ENCODE measurements at regions not wholly inside any gene's neighbourhood (a gene's known extent, or its start where the extent isn't known, plus 50 kb on each side); places are given as distances from the start of the nearest gene placed in this dataset.

DNA sequence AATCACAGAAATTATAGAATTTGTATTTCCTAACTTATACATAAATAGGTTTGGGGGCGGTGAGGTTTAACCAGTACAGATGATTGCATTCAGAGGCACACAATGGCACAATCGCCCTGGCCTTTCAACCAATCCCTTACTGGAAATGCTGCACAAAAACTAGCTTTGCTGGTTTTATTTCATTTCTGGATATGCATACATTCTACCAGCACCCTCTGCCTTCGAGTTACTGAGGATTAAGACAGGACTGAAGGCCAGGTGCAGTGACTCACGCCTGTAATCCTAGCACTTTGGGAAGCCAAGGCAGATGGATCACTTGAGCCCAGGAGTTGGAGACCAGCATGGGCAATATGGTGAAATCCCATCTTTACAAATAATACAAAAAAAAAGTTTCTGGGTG lies 336.1 kb downstream of the ARRDC4 start:
- FAIRE-seq: no peak

More for the DNA sequence above, 336.1 kb downstream of the ARRDC4 start:
- no peak overlapping the region for H3K9ac ChIP-seq (replicated peaks; ENCODE audit: extremely low read depth, insufficient read depth, low read length)
- H3K4me2 ChIP-seq (ENCODE audit: insufficient read depth, low read length): no peak overlapping the region
- no peaks in the 10 kb centered on the region for H3K79me2 ChIP-seq (ENCODE audit: control insufficient read depth, insufficient read depth, low read length)
- no peaks in the 10 kb centered on the region for H3K9me3 ChIP-seq (replicated peaks; ENCODE audit: control insufficient read depth, insufficient read depth, low read length)
- intact Hi-C loops (cut with micrococcal nuclease) (loop anchor here (10.0 kb wide), 2 partner anchors 1052 to 1942 kb away; no protein-coding TSS in a partner anchor), dilution Hi-C loops (cut with MboI; ENCODE audit: extremely low pct_ligation_motif_present, low sequenced_read_pairs) (no loop called here)
- no TSS peak for BruUV-seq (replicated peaks)
- H3K9me1 ChIP-seq (replicated peaks; ENCODE audit: control insufficient read depth, extremely low read depth, insufficient read depth, low read length): no peaks in the 10 kb centered on the region
- TF ChIP-seq MAX (IDR thresholded peaks at IDR 0.05; ENCODE audit: insufficient read depth, insufficient read length) (no peak), POLR2AphosphoS5 (IDR thresholded peaks at IDR 0.05; ENCODE audit: insufficient read depth, low read depth, low read length) (no peak), FOS (IDR thresholded peaks at IDR 0.05; ENCODE audit: borderline replicate concordance, insufficient read depth, low read length) (no peak), GATA2 (IDR thresholded peaks at IDR 0.05; ENCODE audit: insufficient read depth, insufficient read length, low read depth, low read length) (no peak), POLR2A (IDR thresholded peaks at IDR 0.05; ENCODE audit: low read depth, low read length) (no peak), MYC (IDR thresholded peaks at IDR 0.05; ENCODE audit: low read depth, low read length) (no peak), JUN (IDR thresholded peaks at IDR 0.05; ENCODE audit: borderline replicate concordance, insufficient read depth, insufficient read length, low read depth) (no peak)
- TF ChIP-seq, protein P1, sequence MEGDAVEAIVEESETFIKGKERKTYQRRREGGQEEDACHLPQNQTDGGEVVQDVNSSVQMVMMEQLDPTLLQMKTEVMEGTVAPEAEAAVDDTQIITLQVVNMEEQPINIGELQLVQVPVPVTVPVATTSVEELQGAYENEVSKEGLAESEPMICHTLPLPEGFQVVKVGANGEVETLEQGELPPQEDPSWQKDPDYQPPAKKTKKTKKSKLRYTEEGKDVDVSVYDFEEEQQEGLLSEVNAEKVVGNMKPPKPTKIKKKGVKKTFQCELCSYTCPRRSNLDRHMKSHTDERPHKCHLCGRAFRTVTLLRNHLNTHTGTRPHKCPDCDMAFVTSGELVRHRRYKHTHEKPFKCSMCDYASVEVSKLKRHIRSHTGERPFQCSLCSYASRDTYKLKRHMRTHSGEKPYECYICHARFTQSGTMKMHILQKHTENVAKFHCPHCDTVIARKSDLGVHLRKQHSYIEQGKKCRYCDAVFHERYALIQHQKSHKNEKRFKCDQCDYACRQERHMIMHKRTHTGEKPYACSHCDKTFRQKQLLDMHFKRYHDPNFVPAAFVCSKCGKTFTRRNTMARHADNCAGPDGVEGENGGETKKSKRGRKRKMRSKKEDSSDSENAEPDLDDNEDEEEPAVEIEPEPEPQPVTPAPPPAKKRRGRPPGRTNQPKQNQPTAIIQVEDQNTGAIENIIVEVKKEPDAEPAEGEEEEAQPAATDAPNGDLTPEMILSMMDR (IDR thresholded peaks at IDR 0.05; ENCODE audit: extremely low read depth in 1 of 2, insufficient read depth in 1 of 2, low read depth in 1 of 2, low read length in 2 of 2): no peak
- H3K27ac ChIP-seq (ENCODE audit: insufficient read depth, low read depth, low read length): no peak overlapping the region
- ChIA-PET POLR2A (no interaction called here), CTCF (interaction anchor here (1.0 to 2.1 kb wide), 2 partner anchors 10 to 15 kb away, joined by 3 to 6 read pairs; no protein-coding TSS in a partner anchor)
- no peaks in the 10 kb centered on the region for H3K4me1 ChIP-seq (ENCODE audit: control insufficient read depth, extremely low read depth, insufficient read depth, low read length)
- no peak for DNase-seq (ENCODE audit: low read depth, low spot score)
- H3K36me3 ChIP-seq (ENCODE audit: control insufficient read depth in 2 of 2, extremely low read depth in 1 of 2, insufficient read depth in 2 of 2, low read length in 2 of 2): no peaks in the 10 kb centered on the region
- H2AFZ ChIP-seq (ENCODE audit: low read depth, low read length): no peak overlapping the region
- H3K4me3 ChIP-seq (replicated peaks in 1 of 3; ENCODE audit: insufficient read depth in 1 of 3, low read depth in 1 of 3, low read length in 3 of 3): no peak overlapping the region
- no peaks in the 10 kb centered on the region for H3K27me3 ChIP-seq (ENCODE audit: control insufficient read depth in 2 of 2, insufficient read depth in 2 of 2, low read length in 2 of 2)
- no peaks in the 10 kb centered on the region for H4K20me1 ChIP-seq (replicated peaks; ENCODE audit: control insufficient read depth, extremely low read depth, insufficient read depth, low read length)
